Immature natural killer cell (primary cell): ENCODE measurements at regions not wholly inside any gene's neighbourhood (a gene's known extent, or its start where the extent isn't known, plus 50 kb on each side); places are given as distances from the start of the nearest gene placed in this dataset.
"Not testable (repeated sequence)": the region's sequence is repeated elsewhere in the genome, so short reads cannot be mapped to it uniquely, and the experiment has no call there.

Experiments used
- DNase-seq, 3 donors: peaks; one replicate each; pipeline ENCODE4 v3.0.0; 2022; ENCODE audit warnings: mixed read lengths in 1 of 3
- H3K27ac Mint-ChIP-seq, 6 donors: one replicate each; pipeline ENCODE4 v1.8.0; 2020; ENCODE audit warnings: mixed read lengths in 6 of 6, mild to moderate bottlenecking in 5 of 6, inconsistent platforms in 4 of 6, moderate library complexity in 3 of 6
- H3K27me3 Mint-ChIP-seq, 3 donors: one replicate each; pipeline ENCODE4 v1.8.0; 2020 to 2021; ENCODE audit warnings: low read depth in 3 of 3, mild to moderate bottlenecking in 3 of 3, mixed read lengths in 3 of 3, moderate library complexity in 3 of 3, inconsistent platforms in 1 of 3
- H3K36me3 Mint-ChIP-seq, 3 donors: one replicate each; pipeline ENCODE4 v1.8.0; 2020; ENCODE audit warnings: mixed read lengths in 3 of 3, inconsistent platforms in 2 of 3, mild to moderate bottlenecking in 2 of 3
- H3K4me1 Mint-ChIP-seq, 2 donors: one replicate each; pipeline ENCODE4 v1.8.0; 2020; ENCODE audit warnings: inconsistent platforms in 2 of 2, mild to moderate bottlenecking in 2 of 2, mixed read lengths in 2 of 2, moderate library complexity in 1 of 2
- H3K4me3 Mint-ChIP-seq, 5 donors: one replicate each; pipeline ENCODE4 v1.8.0; 2020; ENCODE audit warnings: mild to moderate bottlenecking in 5 of 5, mixed read lengths in 5 of 5, inconsistent platforms in 3 of 5, moderate library complexity in 3 of 5
- H3K9me3 Mint-ChIP-seq, 6 donors: one replicate each; pipeline ENCODE4 v1.8.0; 2020; ENCODE audit warnings: mild to moderate bottlenecking in 6 of 6, mixed read lengths in 6 of 6, inconsistent platforms in 4 of 6, moderate library complexity in 3 of 6

DNA sequence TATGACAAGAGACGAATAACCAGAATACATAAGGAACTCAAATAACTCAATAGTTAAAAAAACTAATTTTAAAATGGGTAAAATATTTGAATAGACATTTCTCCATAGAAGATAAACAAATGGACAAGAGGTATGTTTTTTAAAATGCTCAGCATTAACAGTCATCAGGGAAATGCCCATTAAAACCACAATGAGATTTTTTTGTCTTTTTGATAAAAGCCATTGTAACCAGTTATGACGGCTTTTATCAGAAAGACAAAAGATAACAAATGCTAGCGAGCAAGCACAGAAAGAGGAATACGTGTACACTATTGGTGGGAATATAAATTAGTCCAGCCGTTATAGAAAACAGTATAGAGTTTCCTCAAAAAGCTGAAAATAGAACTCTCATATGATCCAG lies 388.2 kb upstream of the INTU start:
- H3K36me3 Mint-ChIP-seq = no peaks in the 10 kb centered on the region
- no peak overlapping the region for H3K4me3 Mint-ChIP-seq
- H3K27me3 Mint-ChIP-seq = peaks cover 0 to 1% (median 0%) of the 10 kb centered on the region in 3 donors
- no peak overlapping the region for H3K27ac Mint-ChIP-seq
- no peaks in the 10 kb centered on the region for H3K4me1 Mint-ChIP-seq
- no peak for DNase-seq
- peaks cover 3 to 15% (median 12%) of the 10 kb centered on the region in 6 donors for H3K9me3 Mint-ChIP-seq

DNA sequence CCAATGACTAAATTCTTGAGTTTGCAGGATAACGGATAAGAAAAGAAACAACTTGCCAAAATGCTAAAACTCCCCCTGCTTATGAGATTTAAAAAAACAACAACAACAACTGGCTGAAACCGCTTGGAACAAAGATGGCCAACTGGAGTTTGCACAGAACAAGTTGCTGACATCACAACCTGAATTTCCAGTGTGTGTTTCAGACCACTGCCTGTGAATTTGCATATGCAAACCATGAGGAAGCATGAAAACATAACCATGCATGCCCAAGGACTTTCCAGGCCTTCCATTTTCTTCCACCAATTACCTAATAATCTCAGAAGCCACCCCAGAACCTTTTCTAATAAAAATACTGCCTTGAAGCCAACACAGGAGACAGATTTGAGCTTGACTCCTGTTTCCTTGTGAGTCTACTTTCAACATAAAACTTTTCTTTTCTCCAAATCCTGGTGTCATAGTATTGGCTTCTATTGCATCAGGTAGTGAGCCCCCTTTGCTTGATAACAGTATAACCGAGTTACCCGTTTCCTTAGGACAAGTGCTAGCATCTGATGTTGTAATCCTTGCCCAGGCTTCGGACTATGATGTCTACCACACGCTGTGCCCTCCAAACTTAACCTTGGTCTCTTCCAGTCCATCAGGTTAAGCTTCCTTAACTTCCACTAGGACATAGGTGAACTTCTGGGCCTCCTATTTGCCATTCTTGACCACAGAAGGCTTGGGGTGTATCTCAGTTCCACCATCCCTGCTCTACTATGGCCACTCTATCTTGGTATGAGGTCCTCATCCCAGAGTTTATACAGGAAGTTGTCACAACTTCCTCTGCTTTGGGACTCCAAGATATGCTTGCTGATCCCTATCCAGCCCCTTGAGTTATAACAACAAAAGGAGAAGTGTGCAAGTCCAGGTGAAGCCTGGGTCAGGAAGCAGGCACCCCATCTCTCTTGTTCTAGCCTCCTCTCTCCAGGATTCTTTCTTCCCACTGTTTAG lies 385.5 kb upstream of the INTU start:
- Mint-ChIP-seq H3K9me3 (peaks cover 3 to 11% (median 7%) of the 10 kb centered on the region in 6 donors), H3K36me3 (no peaks in the 10 kb centered on the region), H3K4me1 (no peaks in the 10 kb centered on the region), H3K4me3 (no peak overlapping the region), H3K27ac (no peak overlapping the region), H3K27me3 (peaks cover 0 to 1% (median 0%) of the 10 kb centered on the region in 3 donors)
- DNase-seq = no peak

DNA sequence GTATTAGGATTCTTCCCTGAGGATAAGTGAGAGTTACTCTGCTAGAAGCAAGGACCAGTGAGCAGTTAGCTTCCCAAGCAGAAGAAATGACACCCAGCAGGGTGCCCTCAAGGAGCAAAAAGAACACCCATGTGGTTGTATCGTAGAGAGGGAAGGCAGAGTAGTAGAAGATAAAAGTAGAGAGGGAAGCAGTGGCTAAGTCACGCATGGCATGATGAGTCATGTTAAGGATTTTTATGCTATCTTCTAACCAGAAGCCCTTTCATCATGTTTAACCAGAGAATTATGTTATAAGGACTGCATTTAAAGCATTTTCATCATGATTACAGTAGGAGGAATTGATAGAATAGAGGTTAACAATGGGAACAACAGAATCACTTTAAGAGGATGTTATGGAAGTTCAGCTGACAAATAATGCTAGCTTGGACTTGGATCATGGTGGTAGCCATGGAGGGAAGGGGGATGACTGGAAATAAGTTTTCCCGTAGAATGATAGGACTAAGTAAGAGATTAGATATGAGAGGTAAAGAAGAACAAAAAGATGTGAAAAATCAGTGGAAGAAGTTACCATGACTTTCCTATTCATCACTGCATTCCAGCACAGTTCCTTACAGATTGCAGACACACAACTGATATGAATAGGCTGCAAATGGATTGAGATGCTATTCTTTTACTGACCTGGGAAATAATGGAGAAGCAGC lies 383.5 kb upstream of the INTU start:
- Mint-ChIP-seq H3K4me3 (no peak overlapping the region), H3K9me3 (peaks cover 0 to 12% (median 5%) of the 10 kb centered on the region in 6 donors), H3K36me3 (no peaks in the 10 kb centered on the region), H3K27ac (no peak overlapping the region), H3K4me1 (no peaks in the 10 kb centered on the region), H3K27me3 (peaks cover 0 to 1% (median 0%) of the 10 kb centered on the region in 3 donors)
- DNase-seq = no peak

DNA sequence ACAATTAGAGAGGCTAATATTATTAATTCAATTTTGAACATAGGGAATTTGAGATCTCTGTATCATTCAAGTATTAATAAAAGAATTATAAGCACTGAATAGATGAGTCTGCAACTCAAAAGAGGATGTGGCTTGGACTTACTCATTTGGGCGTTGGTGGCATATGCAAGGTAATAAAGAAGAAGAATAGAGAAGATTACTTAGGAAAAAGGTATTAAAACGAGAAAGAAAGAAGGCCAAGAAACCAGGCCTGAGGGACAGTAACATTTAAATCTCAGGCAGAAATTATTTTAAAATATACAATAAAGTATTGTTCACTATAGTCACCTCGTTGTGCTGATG lies 383.0 kb upstream of the INTU start:
- Mint-ChIP-seq H3K4me3 (no peak overlapping the region), H3K27ac (no peak overlapping the region), H3K9me3 (peaks cover 0 to 15% (median 6%) of the 10 kb centered on the region in 6 donors), H3K4me1 (no peaks in the 10 kb centered on the region), H3K27me3 (peaks cover 0 to 1% (median 0%) of the 10 kb centered on the region in 3 donors), H3K36me3 (no peaks in the 10 kb centered on the region)
- no peak for DNase-seq

DNA sequence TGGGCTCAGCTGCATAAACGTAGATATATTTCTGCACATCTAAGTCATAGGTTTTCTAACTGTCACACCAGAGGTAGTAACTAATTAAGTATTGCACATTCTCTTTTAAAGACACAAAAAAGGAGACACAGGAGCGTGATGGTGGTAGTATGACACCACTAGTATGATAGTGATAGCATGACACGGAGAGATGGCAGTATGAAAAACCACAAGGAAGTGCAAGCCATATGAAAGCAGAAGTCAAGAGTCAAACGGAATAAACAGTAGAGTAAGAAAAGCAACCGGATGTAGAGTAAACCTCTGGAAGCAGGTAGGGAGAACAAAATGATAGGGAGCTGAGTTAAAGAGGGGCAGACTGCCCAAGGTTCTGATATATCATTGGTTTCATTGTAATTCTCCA lies 382.2 kb upstream of the INTU start:
- no peaks in the 10 kb centered on the region for H3K4me1 Mint-ChIP-seq
- no peaks in the 10 kb centered on the region for H3K36me3 Mint-ChIP-seq
- H3K27me3 Mint-ChIP-seq = peaks cover 0 to 1% (median 0%) of the 10 kb centered on the region in 3 donors
- H3K4me3 Mint-ChIP-seq = no peak overlapping the region
- H3K27ac Mint-ChIP-seq = no peak overlapping the region
- H3K9me3 Mint-ChIP-seq = peaks cover 0 to 13% (median 6%) of the 10 kb centered on the region in 6 donors
- DNase-seq = no peak

DNA sequence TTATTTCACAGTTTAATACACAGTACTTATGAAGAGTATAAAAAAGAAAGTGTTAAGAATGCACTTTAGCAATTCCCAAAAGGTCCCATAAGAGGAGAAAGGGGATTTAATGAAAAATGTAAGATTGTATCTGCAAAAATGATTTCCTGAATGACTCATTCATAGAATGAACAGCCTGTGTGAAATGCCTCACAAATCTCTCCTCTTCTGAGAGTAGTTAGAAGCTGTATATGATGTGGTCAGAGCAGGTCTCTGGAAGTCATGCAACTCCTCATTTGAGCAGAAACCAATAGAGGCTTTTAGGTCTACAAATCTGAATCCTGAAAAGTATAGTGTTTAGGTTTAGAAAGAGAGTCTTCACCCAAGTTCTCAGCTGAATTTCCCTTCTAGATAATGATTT lies 381.3 kb upstream of the INTU start:
- Mint-ChIP-seq H3K4me1 (no peaks in the 10 kb centered on the region), H3K9me3 (peaks cover 0 to 13% (median 5%) of the 10 kb centered on the region in 6 donors), H3K27me3 (peaks cover 0 to 1% (median 0%) of the 10 kb centered on the region in 3 donors), H3K27ac (no peak overlapping the region), H3K4me3 (no peak overlapping the region), H3K36me3 (no peaks in the 10 kb centered on the region)
- DNase-seq = no peak

DNA sequence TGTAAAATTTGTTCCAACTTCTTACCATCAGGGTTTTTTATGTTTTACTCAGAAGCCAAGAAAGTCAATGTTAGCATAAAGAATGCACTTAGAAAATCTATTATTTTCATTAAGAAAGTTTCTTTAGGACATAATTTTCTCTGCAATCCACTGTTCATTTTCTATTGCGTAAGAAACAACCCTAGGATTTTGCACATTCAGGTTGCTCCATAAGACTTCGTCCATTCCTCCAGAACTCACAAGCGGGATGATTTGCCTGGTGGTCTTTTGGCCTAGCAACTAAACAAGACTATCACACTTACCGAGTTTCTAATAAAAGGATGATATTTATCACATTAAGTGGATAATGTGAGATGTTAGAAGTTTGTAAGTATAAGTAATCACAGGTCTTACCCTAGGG lies 376.3 kb upstream of the INTU start:
- no peak overlapping the region for H3K4me3 Mint-ChIP-seq
- H3K36me3 Mint-ChIP-seq = no peaks in the 10 kb centered on the region
- peaks cover 5 to 19% (median 13%) of the 10 kb centered on the region in 6 donors for H3K9me3 Mint-ChIP-seq
- no peak overlapping the region for H3K27ac Mint-ChIP-seq
- no peaks in the 10 kb centered on the region for H3K27me3 Mint-ChIP-seq
- no peak for DNase-seq
- H3K4me1 Mint-ChIP-seq = no peaks in the 10 kb centered on the region

DNA sequence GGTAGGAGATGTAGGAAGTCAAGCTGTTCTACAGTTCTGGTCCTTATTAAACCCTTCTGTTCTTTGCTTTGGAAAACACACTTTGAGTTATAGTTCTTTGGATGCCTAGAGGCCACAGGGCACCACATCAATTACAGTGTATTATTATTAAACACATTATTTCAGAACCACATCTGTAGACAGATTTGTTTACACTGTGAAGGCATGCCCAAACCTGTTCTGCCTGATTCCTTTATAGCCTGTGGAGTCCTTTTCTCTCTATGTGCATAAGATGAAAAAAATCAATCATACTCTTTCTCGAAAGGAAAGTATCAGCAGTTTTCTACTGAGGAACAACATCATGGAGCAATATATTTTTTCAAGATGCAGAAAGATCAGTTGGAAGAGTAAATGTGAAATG lies 371.3 kb upstream of the INTU start:
- no peaks in the 10 kb centered on the region for H3K27me3 Mint-ChIP-seq
- H3K27ac Mint-ChIP-seq = no peak overlapping the region

DNA sequence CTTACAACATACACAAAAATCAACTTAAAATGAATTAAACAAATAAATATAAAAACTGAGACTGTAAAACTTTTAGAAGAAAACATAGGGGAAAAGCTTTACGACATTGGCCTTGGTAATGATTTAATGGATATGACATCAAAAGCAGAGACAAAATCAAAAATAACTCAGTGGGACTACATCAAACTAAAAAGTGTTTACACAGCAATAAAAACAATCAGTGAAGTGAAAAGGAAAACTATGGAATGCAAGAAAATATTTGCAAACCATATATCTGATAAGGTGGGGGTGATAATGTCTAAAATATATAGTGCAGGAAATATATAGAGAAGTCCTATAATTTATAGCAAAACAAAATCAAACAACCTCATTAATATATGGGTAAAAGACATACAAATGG lies 364.4 kb upstream of the INTU start:
- H3K36me3 Mint-ChIP-seq = no peaks in the 10 kb centered on the region
- no peak for DNase-seq
- H3K4me3 Mint-ChIP-seq = no peak overlapping the region
- peaks cover 5 to 35% (median 13%) of the 10 kb centered on the region in 6 donors for H3K9me3 Mint-ChIP-seq
- no peaks in the 10 kb centered on the region for H3K27me3 Mint-ChIP-seq
- H3K27ac Mint-ChIP-seq = no peak overlapping the region
- no peaks in the 10 kb centered on the region for H3K4me1 Mint-ChIP-seq

More for the DNA sequence above, 371.3 kb upstream of the INTU start:
- H3K4me1 Mint-ChIP-seq = no peaks in the 10 kb centered on the region
- DNase-seq = no peak
- no peak overlapping the region for H3K4me3 Mint-ChIP-seq
- peaks cover 3 to 18% (median 12%) of the 10 kb centered on the region in 6 donors for H3K9me3 Mint-ChIP-seq
- H3K36me3 Mint-ChIP-seq = no peaks in the 10 kb centered on the region

DNA sequence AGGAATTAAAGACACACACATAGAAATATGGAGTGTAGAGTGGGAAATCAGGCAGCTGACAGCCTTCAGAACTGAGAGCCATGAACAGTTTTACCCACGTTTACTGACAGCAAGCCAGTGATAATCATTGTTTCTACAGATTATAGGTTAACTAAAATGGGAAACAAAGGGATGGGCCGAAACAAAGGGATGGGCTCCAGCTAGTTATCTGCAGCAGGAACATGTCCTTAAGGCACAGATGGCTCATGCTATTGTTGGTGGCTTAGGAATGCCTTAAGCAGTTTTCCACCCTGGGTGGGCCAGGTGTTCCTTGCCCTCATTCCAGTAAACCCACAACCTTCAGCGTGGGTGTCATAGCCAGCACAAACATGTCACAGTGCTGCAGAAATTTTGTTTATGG lies 355.7 kb upstream of the INTU start:
- H3K27me3 Mint-ChIP-seq, H3K27ac Mint-ChIP-seq, H3K4me1 Mint-ChIP-seq, H3K4me3 Mint-ChIP-seq, DNase-seq, H3K36me3 Mint-ChIP-seq: not testable (repeated sequence)
- H3K9me3 Mint-ChIP-seq = peaks cover 2 to 49% (median 10%) of the 10 kb centered on the region in 6 donors

DNA sequence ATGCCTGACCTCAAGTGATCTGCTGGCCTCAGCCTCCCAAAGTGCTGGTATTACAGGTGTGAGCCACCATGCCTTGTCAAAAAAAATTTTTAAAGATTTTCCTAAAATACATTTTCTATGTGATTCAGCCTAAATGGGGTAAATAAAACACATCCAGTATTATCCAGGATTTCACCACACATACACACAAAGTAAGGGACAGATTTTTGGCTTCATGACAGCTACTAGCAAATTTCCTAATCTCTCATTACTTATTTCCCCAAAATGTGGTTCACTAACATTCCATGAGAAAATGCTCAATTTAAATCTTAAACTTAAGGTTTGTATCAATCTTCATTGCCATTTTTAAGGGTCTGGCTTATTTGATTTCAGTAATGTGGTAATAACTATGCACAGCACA lies 348.5 kb upstream of the INTU start:
- H3K9me3 Mint-ChIP-seq = peaks cover 0 to 31% (median 8%) of the 10 kb centered on the region in 6 donors
- no peak overlapping the region for H3K27ac Mint-ChIP-seq
- no peak overlapping the region for H3K4me3 Mint-ChIP-seq
- no peak for DNase-seq
- no peaks in the 10 kb centered on the region for H3K4me1 Mint-ChIP-seq
- peaks cover 0 to 6% (median 0%) of the 10 kb centered on the region in 3 donors for H3K36me3 Mint-ChIP-seq
- peaks cover 0 to 3% (median 0%) of the 10 kb centered on the region in 3 donors for H3K27me3 Mint-ChIP-seq

DNA sequence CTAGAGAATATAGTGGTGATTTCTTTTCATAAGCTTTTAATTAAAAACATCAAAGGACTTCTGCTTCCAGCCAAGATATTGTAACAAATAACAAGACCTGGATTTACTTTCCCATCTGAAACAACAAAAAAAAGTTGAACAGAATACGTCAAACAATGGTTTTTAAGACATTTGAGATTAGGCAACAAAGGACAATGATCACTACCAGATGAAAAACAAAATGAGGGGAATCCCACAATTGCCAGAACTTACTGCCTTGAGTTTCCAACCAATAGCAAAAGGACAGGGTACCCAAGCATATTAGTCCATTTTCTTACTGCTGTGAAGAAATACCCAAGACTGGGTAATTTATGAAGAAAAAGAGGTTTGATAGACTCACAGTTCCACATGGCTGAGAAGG lies 341.4 kb upstream of the INTU start:
- Mint-ChIP-seq H3K27me3 (no peaks in the 10 kb centered on the region), H3K4me1 (no peaks in the 10 kb centered on the region), H3K9me3 (peaks cover 7 to 62% (median 18%) of the 10 kb centered on the region in 6 donors), H3K4me3 (no peak overlapping the region), H3K27ac (no peak overlapping the region), H3K36me3 (peaks cover 0 to 6% (median 0%) of the 10 kb centered on the region in 3 donors)
- no peak for DNase-seq

DNA sequence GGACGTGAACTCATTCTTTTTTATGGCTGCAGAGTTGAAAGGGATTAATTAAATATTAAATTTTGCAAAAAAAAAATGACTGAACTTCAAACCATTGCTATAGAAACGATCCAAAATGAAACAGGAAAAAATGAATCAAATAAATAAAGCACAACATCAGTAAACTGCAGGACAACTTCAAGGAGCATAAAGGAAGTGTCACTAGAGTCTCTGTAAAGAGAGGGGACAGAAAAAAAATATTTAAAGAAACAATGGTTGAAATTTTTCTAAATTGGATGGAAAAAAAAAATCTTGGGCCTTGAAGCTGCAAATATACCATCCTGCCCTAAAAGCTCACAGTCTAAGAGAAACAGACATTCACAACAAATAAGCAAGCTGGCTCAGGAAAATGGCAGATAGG lies 339.3 kb upstream of the INTU start:
- Mint-ChIP-seq H3K27me3 (peaks cover 0 to 2% (median 0%) of the 10 kb centered on the region in 3 donors), H3K9me3 (peaks cover 16 to 67% (median 30%) of the 10 kb centered on the region in 6 donors), H3K27ac (no peak overlapping the region), H3K4me1 (no peaks in the 10 kb centered on the region), H3K4me3 (no peak overlapping the region), H3K36me3 (peaks cover 0 to under 1% (median 0%) of the 10 kb centered on the region in 3 donors)
- no peak for DNase-seq

DNA sequence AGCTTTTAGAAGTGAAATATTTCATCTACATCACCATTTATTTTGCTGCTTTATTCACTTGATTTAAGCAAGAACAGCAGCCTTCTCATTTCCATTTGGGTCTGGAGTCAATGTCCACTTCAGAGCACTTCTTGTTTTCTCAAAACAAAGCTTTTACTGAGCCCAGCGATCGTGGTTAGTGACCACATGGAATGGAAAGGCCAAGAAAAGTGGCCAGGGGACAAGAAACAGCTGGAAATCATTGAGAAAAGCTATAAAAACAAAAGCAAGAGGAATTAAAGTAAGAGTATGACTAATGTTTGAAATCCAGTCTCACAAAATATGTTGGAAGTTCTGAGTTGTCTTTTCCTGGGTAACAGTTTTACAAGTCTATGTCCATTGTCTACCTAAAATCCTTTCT lies 328.4 kb upstream of the INTU start:
- H3K4me1 Mint-ChIP-seq = no peaks in the 10 kb centered on the region
- peaks cover 10 to 32% (median 20%) of the 10 kb centered on the region in 6 donors for H3K9me3 Mint-ChIP-seq
- no peak overlapping the region for H3K27ac Mint-ChIP-seq
- no peaks in the 10 kb centered on the region for H3K36me3 Mint-ChIP-seq
- peaks cover 0 to 2% (median 0%) of the 10 kb centered on the region in 3 donors for H3K27me3 Mint-ChIP-seq
- DNase-seq = no peak
- no peak overlapping the region for H3K4me3 Mint-ChIP-seq
